ENCODE measurements at regions not wholly inside any gene's neighbourhood (a gene's known extent, or its start where the extent isn't known, plus 50 kb on each side); places are given as distances from the start of the nearest gene placed in this dataset.

- TF ChIP-seq POLR2A (IDR thresholded peaks at IDR 0.05), result no peak
- TF ChIP-seq, protein P1, sequence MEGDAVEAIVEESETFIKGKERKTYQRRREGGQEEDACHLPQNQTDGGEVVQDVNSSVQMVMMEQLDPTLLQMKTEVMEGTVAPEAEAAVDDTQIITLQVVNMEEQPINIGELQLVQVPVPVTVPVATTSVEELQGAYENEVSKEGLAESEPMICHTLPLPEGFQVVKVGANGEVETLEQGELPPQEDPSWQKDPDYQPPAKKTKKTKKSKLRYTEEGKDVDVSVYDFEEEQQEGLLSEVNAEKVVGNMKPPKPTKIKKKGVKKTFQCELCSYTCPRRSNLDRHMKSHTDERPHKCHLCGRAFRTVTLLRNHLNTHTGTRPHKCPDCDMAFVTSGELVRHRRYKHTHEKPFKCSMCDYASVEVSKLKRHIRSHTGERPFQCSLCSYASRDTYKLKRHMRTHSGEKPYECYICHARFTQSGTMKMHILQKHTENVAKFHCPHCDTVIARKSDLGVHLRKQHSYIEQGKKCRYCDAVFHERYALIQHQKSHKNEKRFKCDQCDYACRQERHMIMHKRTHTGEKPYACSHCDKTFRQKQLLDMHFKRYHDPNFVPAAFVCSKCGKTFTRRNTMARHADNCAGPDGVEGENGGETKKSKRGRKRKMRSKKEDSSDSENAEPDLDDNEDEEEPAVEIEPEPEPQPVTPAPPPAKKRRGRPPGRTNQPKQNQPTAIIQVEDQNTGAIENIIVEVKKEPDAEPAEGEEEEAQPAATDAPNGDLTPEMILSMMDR (IDR thresholded peaks at IDR 0.05), result no peak
Measured at GRCh38 chr11:134562941-134563471, 151.0 kb upstream of the B3GAT1 start.
